DND-41 (cell line): ENCODE measurements at regions not wholly inside any gene's neighbourhood (a gene's known extent, or its start where the extent isn't known, plus 50 kb on each side); places are given as distances from the start of the nearest gene placed in this dataset.

ENCODE experiments used
- ATAC-seq: fragments of 200-7000 bp; cut with Tn5 transposase; 3 replicates; pipeline ENCODE4 v1.9.1; 2021; ENCODE audit warnings: low read depth; ENCODE audit not compliant: insufficient read depth
- DNase-seq: peaks from one replicate; pipeline ENCODE4 v3.0.0-alpha.2; 2020
- H2AFZ ChIP-seq: 2 replicates; pipeline ENCODE4 v1.6.0; 2012; ENCODE audit warnings: low read depth, low read length
- H3K27ac ChIP-seq: 2 replicates; pipeline ENCODE4 v1.5.1; 2012; ENCODE audit warnings: low read length, inconsistent platforms
- H3K27me3 ChIP-seq: fragments of 200-600 bp; sonication (generic); 2 replicates; pipeline ENCODE4 v1.6.0; 2012; ENCODE audit warnings: low read length, mild to moderate bottlenecking, inconsistent platforms; ENCODE audit not compliant: insufficient read depth, poor library complexity
- H3K36me3 ChIP-seq: 2 replicates; pipeline ENCODE4 v1.5.1; 2012; ENCODE audit warnings: low read length, inconsistent platforms; ENCODE audit not compliant: insufficient read depth
- H3K4me1 ChIP-seq: 2 replicates; pipeline ENCODE4 v1.5.1; 2012; ENCODE audit warnings: mild to moderate bottlenecking, low read length; ENCODE audit not compliant: insufficient read depth
- H3K4me2 ChIP-seq: 2 replicates; pipeline ENCODE4 v1.6.0; 2012; ENCODE audit warnings: mild to moderate bottlenecking, moderate library complexity, low read length, inconsistent platforms; ENCODE audit not compliant: insufficient read depth
- H3K4me3 ChIP-seq, 2 experiments: fragments of 200-600 bp in 1 of 2; shearing (Covaris generic) in 1 of 2; 2 replicates each; pipeline ENCODE4 v1.5.1; 2012 to 2016; ENCODE audit warnings: inconsistent platforms in 2 of 2, low read length in 2 of 2, mild to moderate bottlenecking in 2 of 2, low read depth in 1 of 2, moderate library complexity in 1 of 2
- H3K79me2 ChIP-seq: 2 replicates; pipeline ENCODE4 v1.6.0; 2012; ENCODE audit warnings: low read length, inconsistent platforms; ENCODE audit not compliant: insufficient read depth
- H3K9ac ChIP-seq: 2 replicates; pipeline ENCODE4 v1.6.0; 2012; ENCODE audit warnings: low read depth, mild to moderate bottlenecking, inconsistent platforms, low read length, moderate library complexity
- H3K9me3 ChIP-seq: 2 replicates; pipeline ENCODE4 v1.5.1; 2012; ENCODE audit warnings: low read length, moderate library complexity, mild to moderate bottlenecking, inconsistent platforms; ENCODE audit not compliant: insufficient read depth, severe bottlenecking
- H4K20me1 ChIP-seq: 2 replicates; pipeline ENCODE4 v1.6.0; 2012; ENCODE audit warnings: low read length; ENCODE audit not compliant: insufficient read depth
- CTCF ChIP-seq: IDR thresholded peaks from 2 replicates; pipeline ENCODE4 v1.5.1; 2012; ENCODE audit warnings: borderline replicate concordance, low read length, moderate library complexity, mild to moderate bottlenecking; ENCODE audit not compliant: poor library complexity, severe bottlenecking; ENCODE audit errors: extremely low read depth
- EZH2 ChIP-seq: IDR thresholded peaks from 3 replicates; pipeline ENCODE4 v1.6.1; 2012; ENCODE audit warnings: borderline replicate concordance, low read depth, mild to moderate bottlenecking, moderate library complexity, low read length, inconsistent platforms; ENCODE audit not compliant: severe bottlenecking

- Histone ChIP-seq H3K36me3 (no peaks in the 10 kb centered on the region), H3K79me2 (no peaks in the 10 kb centered on the region), H3K4me2 (no peak overlapping the region), H2AFZ (no peak overlapping the region), H3K4me1 (peaks cover 24% of the 10 kb centered on the region), H3K27ac (no peak overlapping the region), H3K27me3 (no peaks in the 10 kb centered on the region), H3K9ac (no peak overlapping the region), H4K20me1 (no peaks in the 10 kb centered on the region), H3K9me3 (no peaks in the 10 kb centered on the region), H3K4me3 (no peak overlapping the region)
- ATAC-seq (no peak), DNase-seq (no peak)
- no peak for TF ChIP-seq EZH2
- no peak for TF ChIP-seq CTCF
These were observed 81.8 kb downstream of the CDC7 start for GRCh38 chr1:91582431-91582921.

DNA sequence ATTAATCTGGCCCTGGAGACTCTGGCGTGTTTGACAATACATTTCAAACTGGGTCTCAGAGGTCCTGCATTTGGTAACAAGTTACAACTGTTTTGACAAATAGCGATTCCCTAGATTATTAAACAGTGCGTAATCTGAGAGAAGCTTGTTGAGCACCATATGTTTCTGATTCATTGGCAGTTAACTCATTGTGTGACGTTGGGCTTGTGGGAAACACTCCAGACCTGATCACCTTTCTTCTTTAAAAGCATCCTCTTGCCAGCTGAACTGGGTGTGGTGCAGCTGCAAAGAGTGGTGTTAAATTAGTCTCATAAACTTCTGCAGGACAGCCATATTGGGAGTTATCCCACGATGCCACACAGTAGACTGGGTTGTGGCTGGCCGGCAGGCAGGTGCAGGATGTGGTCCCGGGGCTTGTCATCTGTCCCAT, 82.7 kb downstream of the CDC7 start:
- peaks cover 19% of the 10 kb centered on the region for H3K4me1 ChIP-seq
- no peaks in the 10 kb centered on the region for H3K9me3 ChIP-seq
- H3K36me3 ChIP-seq, result no peaks in the 10 kb centered on the region
- no peaks in the 10 kb centered on the region for H4K20me1 ChIP-seq
- no peak overlapping the region for H3K4me2 ChIP-seq
- H3K79me2 ChIP-seq, result no peaks in the 10 kb centered on the region
- peak; percentile 92 for ATAC-seq
- no peak overlapping the region for H3K4me3 ChIP-seq
- no peaks in the 10 kb centered on the region for H3K27me3 ChIP-seq
- H2AFZ ChIP-seq, result no peak overlapping the region
- DNase-seq, result peak; percentile 72
- no peak overlapping the region for H3K9ac ChIP-seq
- H3K27ac ChIP-seq, result peak overlapping the region; percentile 8; the same call in 1 of the 2 replicates
- TF ChIP-seq EZH2 (no peak), CTCF (no peak)

- DNase-seq, result no peak
- no peaks in the 10 kb centered on the region for H4K20me1 ChIP-seq
- ATAC-seq, result no peak
- H3K4me3 ChIP-seq, result no peak overlapping the region
- no peak for TF ChIP-seq CTCF
- TF ChIP-seq EZH2, result no peak
- no peaks in the 10 kb centered on the region for H3K36me3 ChIP-seq
- H3K9ac ChIP-seq, result no peak overlapping the region
- H3K4me1 ChIP-seq, result peaks cover 19% of the 10 kb centered on the region
- H2AFZ ChIP-seq, result no peak overlapping the region
- H3K79me2 ChIP-seq, result no peaks in the 10 kb centered on the region
- H3K9me3 ChIP-seq, result no peaks in the 10 kb centered on the region
- H3K27ac ChIP-seq, result no peak overlapping the region
- no peaks in the 10 kb centered on the region for H3K27me3 ChIP-seq
- no peak overlapping the region for H3K4me2 ChIP-seq
These were observed 83.7 kb downstream of the CDC7 start for GRCh38 chr1:91584309-91584708.

DNA sequence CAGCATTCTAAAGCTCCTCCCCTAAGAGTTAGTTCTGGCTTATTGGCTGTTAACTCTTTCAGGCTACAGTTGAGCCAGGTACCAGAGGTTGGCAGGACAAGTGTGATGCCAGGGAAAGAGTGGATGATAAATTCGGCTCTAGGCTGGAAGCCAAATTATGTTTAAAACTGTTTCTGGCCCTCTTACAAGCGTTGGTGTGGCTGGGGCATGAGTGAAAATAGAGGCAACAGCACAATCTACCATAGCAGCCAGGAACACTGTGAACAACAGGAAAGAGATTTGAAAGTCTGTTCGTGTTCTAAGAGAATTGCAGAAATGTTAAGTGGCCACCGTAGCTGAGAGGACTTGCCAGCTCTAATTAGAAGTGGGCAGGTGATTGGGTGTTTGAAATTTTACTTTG, 84.2 kb downstream of the CDC7 start:
- Histone ChIP-seq H3K27me3 (no peaks in the 10 kb centered on the region), H3K4me1 (peaks cover 19% of the 10 kb centered on the region), H3K9ac (no peak overlapping the region), H3K4me3 (no peak overlapping the region), H3K79me2 (no peaks in the 10 kb centered on the region), H3K9me3 (no peaks in the 10 kb centered on the region), H3K36me3 (no peaks in the 10 kb centered on the region), H3K27ac (no peak overlapping the region), H3K4me2 (no peak overlapping the region), H2AFZ (no peak overlapping the region), H4K20me1 (no peaks in the 10 kb centered on the region)
- no peak for ATAC-seq
- TF ChIP-seq EZH2 (no peak), CTCF (no peak)
- no peak for DNase-seq
